ENCODE measurements at regions not wholly inside any gene's neighbourhood (a gene's known extent, or its start where the extent isn't known, plus 50 kb on each side); places are given as distances from the start of the nearest gene placed in this dataset.

- TF ChIP-seq CTCF (IDR thresholded peaks at IDR 0.05) (no peak), POLR2AphosphoS5 (IDR thresholded peaks at IDR 0.05) (no peak)
These were observed 75.6 kb upstream of the ID2 start for GRCh38 chr2:8606226-8606625.
